HCT116 (cell line): ENCODE measurements at regions not wholly inside any gene's neighbourhood (a gene's known extent, or its start where the extent isn't known, plus 50 kb on each side); places are given as distances from the start of the nearest gene placed in this dataset.
A peak's percentile ranks its signal among the peaks of the same experiment; 100 is the strongest.

Experiments used
- ATAC-seq: fragments of 200-7000 bp; cut with Tn5 transposase; 2 replicates; pipeline ENCODE4 v1.9.1; 2020; ENCODE audit warnings: mild to moderate bottlenecking, moderate library complexity
- BruUV-seq: library from RNA; stranded (reverse); fragments of 400-500 nt; replicated peaks from 2 replicates; lab custom pipeline; 2021; lab: Mats Ljungman, UMichigan
- CTCF ChIA-PET: fragments of 300-600 bp; sonication (Branson Sonifier 250); formaldehyde crosslinking; loops from one replicate; lab custom pipeline; 2021; ENCODE audit warnings: antibody characterized with exemption; lab: Charles Lee
- POLR2A ChIA-PET: fragments of 300-600, 350-600 bp; sonication (Branson Sonifier 250); formaldehyde crosslinking; loops from one replicate; lab custom pipeline; 2021; ENCODE audit warnings: antibody characterized with exemption; lab: Charles Lee
- RAD21 ChIA-PET, 2 experiments: fragments of 300-600 bp; sonication (Branson Sonifier 250); formaldehyde crosslinking; loops; one replicate each; lab custom pipeline; 2023; ENCODE audit warnings: low total read pairs in 2 of 2; ENCODE audit not compliant: uncharacterized antibody in 2 of 2, unreplicated experiment in 2 of 2, low non-redundant PET in 1 of 2; lab: Charles Lee
- DNase-seq: peaks from one replicate; pipeline ENCODE4 v3.0.0-alpha.2; 2010; ENCODE audit warnings: low read depth, low spot score
- H2AFZ ChIP-seq: fragments of 200-600 bp; shearing (Covaris generic), sonication (generic); 2 replicates; pipeline ENCODE4 v1.6.1; 2017; ENCODE audit warnings: low read depth, mixed run types, mixed read lengths, antibody characterized with exemption, low read length; ENCODE audit not compliant: poor library complexity, severe bottlenecking
- H3K27ac ChIP-seq: 2 replicates; pipeline ENCODE4 v1.5.1; 2012; ENCODE audit warnings: low read depth, low read length
- H3K27me3 ChIP-seq: fragments of 200-600 bp; sonication (generic); 2 replicates; pipeline ENCODE4 v1.6.1; 2016; ENCODE audit warnings: mixed run types, low read length, mixed read lengths; ENCODE audit not compliant: insufficient read depth
- H3K36me3 ChIP-seq, 2 experiments: fragments of 200-500 bp in 1 of 2; fragments of 200-600 bp in 1 of 2; sonication (Bioruptor generic) in 1 of 2; sonication (generic) in 1 of 2; 2 replicates each; pipeline versions ENCODE4 v1.5.1 to v1.6.1; 2014 to 2016; ENCODE audit warnings: low read length in 2 of 2, inconsistent platforms in 1 of 2, mixed read lengths in 1 of 2, mixed run types in 1 of 2; ENCODE audit not compliant: insufficient read depth in 2 of 2, control insufficient read depth in 1 of 2
- H3K4me1 ChIP-seq, 2 experiments: fragments of 200-600 bp in 1 of 2; sonication (generic) in 1 of 2; 2 replicates each; pipeline versions ENCODE4 v1.5.1 to v1.6.1; 2012 to 2017; ENCODE audit warnings: low read length in 2 of 2, inconsistent platforms in 1 of 2, mild to moderate bottlenecking in 1 of 2, mixed read lengths in 1 of 2, mixed run types in 1 of 2, moderate library complexity in 1 of 2; ENCODE audit not compliant: insufficient read depth in 2 of 2, control insufficient read depth in 1 of 2
- H3K4me2 ChIP-seq: fragments of 200-600 bp; sonication (generic); 2 replicates; pipeline ENCODE4 v1.6.1; 2017; ENCODE audit warnings: mixed run types, low read length, mixed read lengths
- H3K4me3 ChIP-seq, 2 experiments: fragments of 200-600 bp in 1 of 2; sonication (generic) in 1 of 2; replicated peaks in 1 of 2; 2 replicates each; pipeline ENCODE4 v1.5.1; 2011 to 2016; ENCODE audit warnings: low read length in 2 of 2, control low read depth in 1 of 2, low read depth in 1 of 2, mild to moderate bottlenecking in 1 of 2, mixed read lengths in 1 of 2, mixed run types in 1 of 2
- H3K79me2 ChIP-seq: fragments of 200-600 bp; sonication (generic); 2 replicates; pipeline ENCODE4 v1.6.1; 2017; ENCODE audit warnings: mild to moderate bottlenecking, mixed run types, low read length, moderate library complexity, mixed read lengths; ENCODE audit not compliant: insufficient read depth
- H3K9ac ChIP-seq: fragments of 200-600 bp; sonication (generic); 2 replicates; pipeline ENCODE4 v1.6.1; 2016; ENCODE audit warnings: low read length, mixed read lengths
- H3K9me2 ChIP-seq: fragments of 200-600 bp; sonication (generic), shearing (Covaris generic); 2 replicates; pipeline ENCODE4 v1.6.1; 2017; ENCODE audit warnings: mixed run types, mild to moderate bottlenecking, moderate library complexity; ENCODE audit not compliant: insufficient read depth
- H3K9me3 ChIP-seq, 2 experiments: fragments of 200-500 bp in 1 of 2; fragments of 200-600 bp in 1 of 2; sonication (Bioruptor generic) in 1 of 2; sonication (generic) in 1 of 2; 2 replicates each; pipeline ENCODE4 v1.6.1; 2014 to 2017; ENCODE audit warnings: low read length in 2 of 2, mixed read lengths in 2 of 2, inconsistent platforms in 1 of 2, low read depth in 1 of 2, mild to moderate bottlenecking in 1 of 2, mixed run types in 1 of 2, moderate library complexity in 1 of 2; ENCODE audit not compliant: control insufficient read depth in 1 of 2, insufficient read depth in 1 of 2
- H4K20me1 ChIP-seq: fragments of 200-600 bp; sonication (generic), shearing (Covaris generic); 2 replicates; pipeline ENCODE4 v1.6.1; 2017; ENCODE audit warnings: mixed run types, mild to moderate bottlenecking, moderate library complexity; ENCODE audit not compliant: insufficient read depth
- CBX3 ChIP-seq: IDR thresholded peaks from 2 replicates; pipeline ENCODE4 v1.6.1; 2012; ENCODE audit warnings: low read depth
- CEBPB ChIP-seq: IDR thresholded peaks from 2 replicates; pipeline ENCODE4 v1.6.1; 2012; ENCODE audit warnings: low read depth
- EGR1 ChIP-seq: IDR thresholded peaks from 2 replicates; pipeline ENCODE4 v1.6.1; 2012; ENCODE audit warnings: low read depth
- ELF1 ChIP-seq: IDR thresholded peaks from 2 replicates; pipeline ENCODE4 v1.6.1; 2012; ENCODE audit warnings: low read depth, borderline replicate concordance
- EZH2phosphoT487 ChIP-seq: fragments of 200-600 bp; IDR thresholded peaks from 2 replicates; pipeline ENCODE4 v1.6.1; 2018; ENCODE audit warnings: antibody characterized with exemption, borderline replicate concordance
- FOSL1 ChIP-seq: IDR thresholded peaks from 2 replicates; pipeline ENCODE4 v1.6.1; 2012; ENCODE audit warnings: low read depth
- JUND ChIP-seq: IDR thresholded peaks from 2 replicates; pipeline ENCODE4 v1.6.1; 2012
- MAX ChIP-seq: IDR thresholded peaks from 2 replicates; pipeline ENCODE4 v1.6.1; 2012
- POLR2A ChIP-seq: IDR thresholded peaks from 2 replicates; pipeline ENCODE4 v1.7.0; 2011; ENCODE audit warnings: borderline replicate concordance; ENCODE audit not compliant: insufficient read depth, insufficient read length; ENCODE audit errors: extremely low read depth
- POLR2AphosphoS5 ChIP-seq: IDR thresholded peaks from 2 replicates; pipeline ENCODE4 v1.6.1; 2011; ENCODE audit warnings: mild to moderate bottlenecking, low read depth, low read length, moderate library complexity
- RAD21 ChIP-seq: IDR thresholded peaks from 2 replicates; pipeline ENCODE4 v1.6.1; 2012; ENCODE audit warnings: low read depth, mild to moderate bottlenecking
- SIN3A ChIP-seq: IDR thresholded peaks from 2 replicates; pipeline ENCODE4 v1.6.1; 2012; ENCODE audit warnings: low read depth
- SRF ChIP-seq: IDR thresholded peaks from 2 replicates; pipeline ENCODE4 v1.6.1; 2012; ENCODE audit warnings: low read depth
- ZNF274 ChIP-seq: fragments of 200-500 bp; sonication (Bioruptor generic); IDR thresholded peaks from 2 replicates; pipeline ENCODE4 v1.6.1; 2014; ENCODE audit warnings: mild to moderate bottlenecking, low read depth, low read length, inconsistent platforms
- intact Hi-C: fragments of 100-400 bp; cut with micrococcal nuclease; formaldehyde crosslinking; loops from 2 replicates; pipeline ENCODE4 v1.10.0; 2022
- TF ChIP-seq, protein P1 (sequence below), 3 experiments: fragments of 200-600 bp in 1 of 3; sonication (generic) in 1 of 3; IDR thresholded peaks in 2 of 3; conservative IDR thresholded peaks in 1 of 3; 2 replicates each; pipeline ENCODE4 v1.5.1; 2012 to 2017; ENCODE audit warnings: low read depth in 2 of 3, low read length in 2 of 3, antibody characterized with exemption in 1 of 3, borderline replicate concordance in 1 of 3, control low read depth in 1 of 3, mild to moderate bottlenecking in 1 of 3, mixed read lengths in 1 of 3, mixed run types in 1 of 3, moderate library complexity in 1 of 3; ENCODE audit not compliant: insufficient read depth in 1 of 3

DNA sequence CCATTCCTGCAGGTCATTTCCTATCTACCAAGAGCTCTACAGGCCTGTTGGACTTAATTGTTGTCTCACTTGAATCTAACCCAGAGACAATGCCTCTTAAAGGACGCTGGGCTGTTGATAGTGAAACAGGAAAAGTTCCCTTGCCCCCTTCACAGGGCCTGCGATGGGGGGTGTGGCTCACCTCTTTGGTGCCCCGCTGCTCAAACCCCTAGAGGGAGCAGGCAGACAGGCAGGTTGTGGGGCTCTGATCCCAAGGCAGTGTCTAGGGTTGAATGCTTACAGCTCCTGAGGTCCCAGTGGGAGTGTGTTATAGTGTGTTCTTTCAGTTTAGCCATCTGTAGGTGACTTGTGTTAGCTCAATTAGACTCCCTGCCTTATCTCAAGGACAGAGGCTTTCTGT, 68.0 kb downstream of the OTOR start:
- ChIA-PET RAD21 (no interaction called here), CTCF (interaction anchor here (1.5 kb wide), 1 partner anchor 12 kb away, joined by 7 read pairs; no protein-coding TSS in a partner anchor)
- no peak for ATAC-seq

DNA sequence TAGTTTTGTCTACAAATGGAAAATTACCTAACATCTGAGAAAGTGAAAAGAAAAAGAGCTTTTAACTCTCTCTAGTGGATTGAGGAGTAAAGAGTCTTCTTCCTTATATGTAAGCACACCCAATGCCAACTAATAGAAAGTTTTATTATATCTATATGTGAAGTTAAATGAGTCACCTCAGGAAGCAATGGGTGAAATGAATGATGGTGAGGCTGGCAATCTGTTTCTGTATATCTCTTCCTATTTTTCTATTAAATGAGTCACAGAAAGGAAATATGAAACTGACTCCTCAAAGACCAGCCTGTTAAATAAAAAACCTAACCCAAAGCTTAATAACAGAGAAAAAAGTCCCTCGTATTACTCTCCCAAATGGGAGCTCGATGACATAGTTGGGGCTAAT, 71.3 kb downstream of the OTOR start:
- DNase-seq (no peak), ATAC-seq (no peak)
- no peaks in the 10 kb centered on the region for H3K9me2 ChIP-seq
- no peak overlapping the region for H2AFZ ChIP-seq
- H3K27ac ChIP-seq, result no peak overlapping the region
- no peaks in the 10 kb centered on the region for H3K9me3 ChIP-seq
- no peaks in the 10 kb centered on the region for H4K20me1 ChIP-seq
- no peak overlapping the region for H3K4me2 ChIP-seq
- CTCF ChIA-PET, result interaction anchor here (1.6 kb wide), 1 partner anchor 16 kb away, joined by 6 read pairs; no protein-coding TSS in a partner anchor
- no peaks in the 10 kb centered on the region for H3K4me1 ChIP-seq
- RAD21 ChIA-PET, result no interaction called here
- H3K36me3 ChIP-seq, result no peaks in the 10 kb centered on the region
- BruUV-seq, result no TSS peak
- H3K27me3 ChIP-seq, result peaks cover 12% of the 10 kb centered on the region; the same call in 1 of the 2 replicates
- intact Hi-C loops, result no loop called here
- H3K79me2 ChIP-seq, result no peaks in the 10 kb centered on the region
- H3K4me3 ChIP-seq, result no peak overlapping the region
- H3K9ac ChIP-seq, result no peak overlapping the region
- POLR2A ChIA-PET, result no interaction called here
- TF ChIP-seq EGR1 (no peak), EZH2phosphoT487 (no peak), FOSL1 (no peak), SIN3A (no peak), ELF1 (no peak), SRF (no peak), CEBPB (no peak), ZNF274 (no peak), POLR2A (no peak), JUND (no peak), MAX (no peak), CBX3 (no peak), POLR2AphosphoS5 (no peak)
- TF ChIP-seq, protein P1, sequence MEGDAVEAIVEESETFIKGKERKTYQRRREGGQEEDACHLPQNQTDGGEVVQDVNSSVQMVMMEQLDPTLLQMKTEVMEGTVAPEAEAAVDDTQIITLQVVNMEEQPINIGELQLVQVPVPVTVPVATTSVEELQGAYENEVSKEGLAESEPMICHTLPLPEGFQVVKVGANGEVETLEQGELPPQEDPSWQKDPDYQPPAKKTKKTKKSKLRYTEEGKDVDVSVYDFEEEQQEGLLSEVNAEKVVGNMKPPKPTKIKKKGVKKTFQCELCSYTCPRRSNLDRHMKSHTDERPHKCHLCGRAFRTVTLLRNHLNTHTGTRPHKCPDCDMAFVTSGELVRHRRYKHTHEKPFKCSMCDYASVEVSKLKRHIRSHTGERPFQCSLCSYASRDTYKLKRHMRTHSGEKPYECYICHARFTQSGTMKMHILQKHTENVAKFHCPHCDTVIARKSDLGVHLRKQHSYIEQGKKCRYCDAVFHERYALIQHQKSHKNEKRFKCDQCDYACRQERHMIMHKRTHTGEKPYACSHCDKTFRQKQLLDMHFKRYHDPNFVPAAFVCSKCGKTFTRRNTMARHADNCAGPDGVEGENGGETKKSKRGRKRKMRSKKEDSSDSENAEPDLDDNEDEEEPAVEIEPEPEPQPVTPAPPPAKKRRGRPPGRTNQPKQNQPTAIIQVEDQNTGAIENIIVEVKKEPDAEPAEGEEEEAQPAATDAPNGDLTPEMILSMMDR (IDR thresholded peaks at IDR 0.05 in 2 of 3, conservative IDR thresholded peaks at IDR 0.05 in 1 of 3; ENCODE audit: borderline replicate concordance in 1 of 3, insufficient read depth in 1 of 3, low read depth in 2 of 3, low read length in 2 of 3), result no peak

More for the DNA sequence above, 68.0 kb downstream of the OTOR start:
- H3K4me2 ChIP-seq, result no peak overlapping the region
- H3K9ac ChIP-seq, result no peak overlapping the region
- H3K36me3 ChIP-seq, result no peaks in the 10 kb centered on the region
- H4K20me1 ChIP-seq, result no peaks in the 10 kb centered on the region
- TF ChIP-seq, protein P1 (IDR thresholded peaks at IDR 0.05 in 2 of 3, conservative IDR thresholded peaks at IDR 0.05 in 1 of 3; ENCODE audit: borderline replicate concordance in 1 of 3, insufficient read depth in 1 of 3, low read depth in 2 of 3, low read length in 2 of 3), result 0 out of 6 replicates have a peak, but pooled peaks of 1 of the 3 experiments have one; percentile 9
- no peak for TF ChIP-seq RAD21
- TF ChIP-seq, all 23 proteins: peak for 1
- Histone ChIP-seq H2AFZ (no peak overlapping the region), H3K79me2 (no peaks in the 10 kb centered on the region), H3K4me3 (no peak overlapping the region), H3K9me3 (no peaks in the 10 kb centered on the region), H3K27ac (no peak overlapping the region), H3K9me2 (no peaks in the 10 kb centered on the region), H3K4me1 (no peaks in the 10 kb centered on the region), H3K27me3 (peaks cover 24% of the 10 kb centered on the region; the same call in 1 of the 2 replicates)
- intact Hi-C loops, result no loop called here
- DNase-seq, result no peak
- POLR2A ChIA-PET, result no interaction called here
- no TSS peak for BruUV-seq
